DMS53 (cell line): ENCODE measurements at regions not wholly inside any gene's neighbourhood (a gene's known extent, or its start where the extent isn't known, plus 50 kb on each side); places are given as distances from the start of the nearest gene placed in this dataset.
A peak's percentile ranks its signal among the peaks of the same experiment; 100 is the strongest.

Experiments used
- DNase-seq: peaks from one replicate; lab custom pipeline; 2025; lab: John Stamatoyannopoulos, UW

- DNase-seq = peak; percentile 99
Measured at GRCh38 chr10:78774999-78775711, 293.6 kb upstream of the ZMIZ1 start.

DNA sequence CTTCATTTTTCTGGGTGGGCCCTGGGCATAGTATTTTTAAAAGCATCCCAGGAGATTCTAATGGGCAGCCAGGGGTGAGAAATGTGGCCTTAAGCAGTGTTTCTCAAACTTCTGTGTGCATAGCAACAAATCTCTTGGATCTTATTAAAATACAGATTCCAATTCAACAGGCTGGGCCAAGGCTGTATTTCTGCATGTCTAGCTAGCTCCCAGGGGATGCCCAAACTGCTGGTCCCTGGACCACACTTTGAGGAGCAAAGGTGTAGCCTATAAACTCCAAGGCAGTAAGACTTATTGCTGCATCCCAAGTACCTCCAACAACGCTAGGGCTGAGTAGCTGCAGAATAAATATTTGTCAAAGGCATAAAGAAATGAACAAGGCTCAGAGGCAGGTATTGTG lies 292.9 kb upstream of the ZMIZ1 start:
- DNase-seq = peak; percentile 72

DNA sequence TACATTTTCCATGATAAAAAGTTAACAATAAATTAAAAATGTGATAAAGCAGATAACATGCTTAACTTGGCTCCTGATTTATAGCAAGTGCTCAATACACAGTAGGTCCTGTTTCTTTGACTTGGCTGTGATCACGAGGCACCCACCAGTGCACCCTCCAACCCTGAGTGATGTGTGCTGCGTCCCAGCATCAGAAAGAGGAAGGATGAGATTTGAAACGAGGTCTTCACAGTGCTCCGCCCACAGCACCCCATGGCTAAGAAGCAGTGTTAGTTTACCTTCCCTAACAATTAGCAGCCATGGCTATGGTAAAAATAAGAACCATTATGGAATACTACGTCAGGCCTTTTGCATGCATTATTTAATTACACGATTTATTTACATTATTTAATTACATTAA lies 292.0 kb upstream of the ZMIZ1 start:
- DNase-seq = no peak

GRCh38 chr10:78777466-78777865 lies 291.3 kb upstream of the ZMIZ1 start:
- peak; percentile 28 for DNase-seq

DNA sequence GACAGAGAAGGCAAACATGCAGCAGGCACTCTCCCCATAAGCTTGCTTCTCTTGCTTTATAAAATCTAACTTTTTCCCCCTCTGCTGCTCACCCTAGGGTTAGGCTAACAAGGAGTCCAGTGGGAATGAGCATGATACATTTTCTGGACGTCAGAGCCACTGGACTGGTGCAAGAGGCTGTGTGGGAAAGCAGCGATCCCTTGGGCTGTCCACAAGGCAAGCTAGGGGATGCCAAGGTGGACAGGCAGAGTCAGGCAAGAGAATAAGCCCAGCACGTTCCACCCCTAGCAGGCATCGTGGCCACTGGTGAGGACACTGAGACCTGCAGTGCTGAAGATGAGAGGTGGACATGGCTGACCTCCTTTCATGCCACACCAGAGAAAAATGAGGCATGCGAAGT lies 290.9 kb upstream of the ZMIZ1 start:
- no peak for DNase-seq

DNA sequence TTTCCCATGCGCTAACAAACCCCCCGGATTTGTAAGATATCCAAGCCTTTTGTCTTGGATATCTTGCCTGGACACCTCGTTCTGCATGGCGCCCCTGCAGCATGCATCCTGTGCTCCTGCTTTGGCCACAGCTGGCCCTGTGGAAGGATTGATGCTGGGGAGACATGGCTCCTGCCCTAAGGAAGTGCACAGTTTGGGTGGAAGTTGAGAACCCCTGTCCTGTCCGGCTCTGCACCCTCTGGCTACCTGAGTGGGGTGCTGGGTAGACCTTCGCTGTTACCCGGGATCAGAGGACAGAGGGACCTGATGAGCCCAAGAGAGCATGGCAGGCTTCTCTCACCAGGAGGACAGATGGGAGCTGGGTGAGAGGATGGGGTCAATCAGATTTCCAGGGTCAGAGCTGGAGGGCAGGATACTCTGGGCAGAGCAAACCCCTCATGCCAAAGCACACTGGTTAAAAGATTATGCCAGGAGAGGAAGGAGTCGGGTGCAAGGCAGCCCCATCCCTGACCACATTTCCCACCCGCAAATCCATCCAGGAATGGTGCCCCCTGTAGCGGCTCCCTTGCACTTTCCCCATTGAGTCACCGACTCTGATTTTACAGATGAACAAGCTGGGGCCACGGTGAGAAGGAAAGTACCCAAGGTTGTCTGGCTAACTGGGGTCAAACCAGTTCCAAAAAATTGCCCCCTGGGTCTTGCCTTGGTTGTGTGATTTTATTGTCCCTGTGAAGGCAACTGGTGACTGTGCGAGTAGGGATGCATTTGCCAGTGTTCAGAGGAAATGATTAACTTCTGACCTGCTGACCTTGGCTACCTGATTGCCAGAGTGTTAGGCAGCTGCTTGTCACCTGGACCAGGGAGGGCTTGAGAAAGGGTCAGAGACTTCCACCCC lies 290.1 kb upstream of the ZMIZ1 start:
- DNase-seq = peak; percentile 90

GRCh38 chr10:78779339-78779955 lies 289.3 kb upstream of the ZMIZ1 start:
- DNase-seq = peak; percentile 90

DNA sequence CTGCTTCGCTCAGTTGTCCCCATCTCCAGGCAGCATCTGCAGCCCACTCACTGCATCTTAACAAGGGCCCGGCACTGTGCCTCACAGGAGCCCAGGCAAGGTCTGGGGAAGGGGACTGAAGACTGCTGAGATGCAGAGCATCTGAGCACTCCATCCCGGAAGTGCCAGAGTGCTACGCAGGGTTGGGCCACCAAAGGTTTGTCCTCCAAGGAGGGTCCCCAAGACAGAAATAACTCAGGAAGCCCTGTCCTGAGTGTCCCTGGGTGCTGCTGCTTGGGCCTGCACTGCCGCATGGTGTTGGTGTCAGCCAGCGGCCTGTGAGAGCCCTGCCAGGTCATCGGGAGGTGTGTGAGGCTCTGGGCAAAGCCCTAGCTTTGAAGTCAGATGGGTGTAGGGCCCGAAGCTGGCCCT lies 288.2 kb upstream of the ZMIZ1 start:
- DNase-seq = no peak

DNA sequence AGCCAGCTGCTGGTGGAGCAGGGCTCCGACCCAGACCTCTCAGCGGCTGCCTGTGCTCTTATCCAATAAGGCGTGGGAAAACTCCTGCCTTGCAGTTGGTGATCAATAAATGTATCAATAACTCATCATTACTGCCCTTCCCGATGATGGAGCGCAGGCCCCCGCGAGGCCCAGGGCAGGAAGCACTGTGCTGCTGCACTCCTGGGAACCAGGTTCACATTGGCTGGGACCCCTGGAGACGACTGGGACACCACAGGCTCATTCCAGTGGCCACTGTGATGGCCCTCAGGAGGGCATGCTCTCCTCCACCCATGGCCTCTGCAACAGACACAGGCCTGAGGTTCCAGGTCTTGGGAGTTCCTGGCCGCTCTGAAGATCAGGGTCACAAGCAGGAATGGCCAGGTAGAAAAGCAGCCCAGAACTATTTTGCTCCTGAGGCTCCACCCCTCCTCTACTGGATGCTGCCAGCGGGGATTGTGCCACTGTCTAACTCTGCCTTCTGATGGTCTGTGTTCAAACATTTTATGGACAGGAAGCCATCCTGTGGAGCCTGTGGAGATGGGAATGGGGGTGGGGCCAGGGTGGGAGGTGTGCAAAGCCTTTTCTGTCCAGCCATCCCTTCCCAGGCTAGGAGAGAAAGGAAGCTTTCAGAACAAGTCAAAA lies 287.4 kb upstream of the ZMIZ1 start:
- peak; percentile 21 for DNase-seq

- no peak for DNase-seq
Measured at GRCh38 chr10:78781991-78782390, 286.8 kb upstream of the ZMIZ1 start.

GRCh38 chr10:78782441-78782840 lies 286.3 kb upstream of the ZMIZ1 start:
- DNase-seq = no peak

GRCh38 chr10:78783753-78784152 lies 285.0 kb upstream of the ZMIZ1 start:
- DNase-seq = no peak

GRCh38 chr10:78784546-78784945 lies 284.2 kb upstream of the ZMIZ1 start:
- no peak for DNase-seq

- no peak for DNase-seq
Measured at GRCh38 chr10:78785066-78785465, 283.7 kb upstream of the ZMIZ1 start.

DNA sequence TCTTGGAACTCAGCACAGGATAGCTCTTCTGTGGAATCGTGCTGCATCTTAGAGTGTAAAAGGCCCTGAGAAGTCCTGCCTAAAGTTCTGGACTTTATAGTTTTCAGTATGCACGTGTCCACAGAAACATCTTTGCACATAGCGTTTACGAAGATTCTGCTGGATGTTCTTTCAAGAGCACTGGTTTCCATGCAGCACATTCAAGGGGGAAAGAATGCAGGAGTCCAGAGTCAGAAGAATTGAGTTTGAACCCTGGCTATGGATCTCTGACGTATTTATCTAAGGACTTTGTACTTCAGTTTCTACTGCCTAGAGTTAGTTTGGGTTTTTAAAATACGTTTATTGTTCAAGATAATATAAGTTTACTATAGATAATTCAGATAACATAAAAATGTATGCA lies 282.8 kb upstream of the ZMIZ1 start:
- no peak for DNase-seq

- peak; percentile 39 for DNase-seq
Measured at GRCh38 chr10:78787125-78787524, 281.6 kb upstream of the ZMIZ1 start.

GRCh38 chr10:78794736-78795455 lies 273.9 kb upstream of the ZMIZ1 start:
- DNase-seq = no peak

GRCh38 chr10:78798976-78799730 lies 269.6 kb upstream of the ZMIZ1 start:
- DNase-seq = peak; percentile 63

GRCh38 chr10:78800006-78800405 lies 268.8 kb upstream of the ZMIZ1 start:
- DNase-seq = no peak

GRCh38 chr10:78800535-78801320 lies 268.0 kb upstream of the ZMIZ1 start:
- no peak for DNase-seq
